Prostate gland (tissue), 2 donors: ENCODE measurements at regions not wholly inside any gene's neighbourhood (a gene's known extent, or its start where the extent isn't known, plus 50 kb on each side); places are given as distances from the start of the nearest gene placed in this dataset.

ENCODE experiments used
- POLR2A ChIP-seq: fragments of 450-650 bp; IDR thresholded peaks from one replicate; pipeline ENCODE4 v1.6.1; 2016; ENCODE audit warnings: antibody characterized with exemption, mild to moderate bottlenecking
- TF ChIP-seq, protein P1 (sequence below), 4 experiments: fragments of 200-600 bp in 2 of 4; fragments of 450-650 bp in 2 of 4; sonication (generic) in 2 of 4; IDR thresholded peaks; 1 replicate in 3 of 4; 2 replicates in 1 of 4; pipeline ENCODE4 v1.5.1; 2016 to 2019; ENCODE audit warnings: antibody characterized with exemption in 4 of 4, mild to moderate bottlenecking in 2 of 4, moderate library complexity in 2 of 4

DNA sequence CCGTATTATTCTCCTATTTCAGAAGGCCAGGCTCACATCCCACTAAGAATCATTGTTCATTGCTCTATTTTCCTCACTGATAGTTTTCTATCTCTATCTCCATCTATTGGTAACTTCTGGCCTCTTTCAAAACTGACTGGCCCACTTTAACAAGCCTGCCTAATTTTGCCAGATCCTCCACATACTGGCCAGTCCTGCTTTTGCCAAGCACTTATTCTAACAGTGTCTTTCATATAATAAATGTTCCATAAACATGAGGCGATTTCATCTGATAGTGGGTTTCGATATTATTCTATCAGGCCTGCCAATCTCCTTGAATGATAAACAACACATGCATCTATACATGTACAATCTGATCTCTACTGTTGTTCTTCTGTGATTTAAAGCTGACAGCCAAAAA, 125.9 kb upstream of the KCNH7 start:
- TF ChIP-seq, protein P1, sequence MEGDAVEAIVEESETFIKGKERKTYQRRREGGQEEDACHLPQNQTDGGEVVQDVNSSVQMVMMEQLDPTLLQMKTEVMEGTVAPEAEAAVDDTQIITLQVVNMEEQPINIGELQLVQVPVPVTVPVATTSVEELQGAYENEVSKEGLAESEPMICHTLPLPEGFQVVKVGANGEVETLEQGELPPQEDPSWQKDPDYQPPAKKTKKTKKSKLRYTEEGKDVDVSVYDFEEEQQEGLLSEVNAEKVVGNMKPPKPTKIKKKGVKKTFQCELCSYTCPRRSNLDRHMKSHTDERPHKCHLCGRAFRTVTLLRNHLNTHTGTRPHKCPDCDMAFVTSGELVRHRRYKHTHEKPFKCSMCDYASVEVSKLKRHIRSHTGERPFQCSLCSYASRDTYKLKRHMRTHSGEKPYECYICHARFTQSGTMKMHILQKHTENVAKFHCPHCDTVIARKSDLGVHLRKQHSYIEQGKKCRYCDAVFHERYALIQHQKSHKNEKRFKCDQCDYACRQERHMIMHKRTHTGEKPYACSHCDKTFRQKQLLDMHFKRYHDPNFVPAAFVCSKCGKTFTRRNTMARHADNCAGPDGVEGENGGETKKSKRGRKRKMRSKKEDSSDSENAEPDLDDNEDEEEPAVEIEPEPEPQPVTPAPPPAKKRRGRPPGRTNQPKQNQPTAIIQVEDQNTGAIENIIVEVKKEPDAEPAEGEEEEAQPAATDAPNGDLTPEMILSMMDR (IDR thresholded peaks at IDR 0.05): no peak
- no peak for TF ChIP-seq POLR2A
